ENCODE measurements at regions not wholly inside any gene's neighbourhood (a gene's known extent, or its start where the extent isn't known, plus 50 kb on each side); places are given as distances from the start of the nearest gene placed in this dataset.

DNA sequence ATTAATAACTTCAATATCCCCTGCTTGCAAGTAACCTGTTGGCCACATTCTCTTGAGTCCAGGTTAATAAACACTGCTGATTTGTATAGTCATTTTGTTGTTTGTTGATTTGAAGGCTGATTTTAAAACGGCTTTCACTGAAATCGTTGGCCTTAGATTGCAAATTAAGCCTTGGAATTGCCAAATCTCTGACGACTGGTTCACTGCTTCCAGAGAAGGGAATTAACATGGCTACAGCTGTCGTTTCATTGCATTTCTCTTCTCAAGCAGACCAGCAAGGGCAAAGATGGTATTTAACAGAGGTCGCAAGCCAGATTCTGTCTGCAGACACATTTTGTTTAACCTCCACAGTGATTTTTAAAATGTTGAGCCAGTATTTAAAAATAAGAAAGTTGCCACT is 470.9 kb downstream of the TFAP2A start:
- no peaks in the 10 kb centered on the region for H3K4me1 ChIP-seq (ENCODE audit: control insufficient read depth, insufficient read depth, low read length)
- no peak overlapping the region for H3K4me3 Mint-ChIP-seq
- no peak overlapping the region for H3K9ac ChIP-seq (ENCODE audit: extremely low read depth, low read length, poor library complexity, severe bottlenecking)
- no peaks in the 10 kb centered on the region for H3K27me3 Mint-ChIP-seq (ENCODE audit: insufficient read depth)
- no peaks in the 10 kb centered on the region for H3K36me3 ChIP-seq (ENCODE audit: control insufficient read depth, insufficient read depth, low read length)
- no peak overlapping the region for H3K4me3 ChIP-seq (ENCODE audit: low read length)
- no peak for TF ChIP-seq CTCF (conservative IDR thresholded peaks at IDR 0.05)
- no peaks in the 10 kb centered on the region for H3K36me3 Mint-ChIP-seq (ENCODE audit: low read depth)
- H3K27ac Mint-ChIP-seq: no peak overlapping the region
- peaks cover 11% of the 10 kb centered on the region for H3K9me3 Mint-ChIP-seq
- no peaks in the 10 kb centered on the region for H3K4me1 Mint-ChIP-seq
- H3K9me3 ChIP-seq (ENCODE audit: control insufficient read depth, low read length): no peaks in the 10 kb centered on the region
- H3K27me3 ChIP-seq (ENCODE audit: control insufficient read depth, insufficient read depth, low read length, poor library complexity, severe bottlenecking): no peaks in the 10 kb centered on the region
- H3K27ac ChIP-seq (ENCODE audit: low read depth, low read length): no peak overlapping the region
- WGBS, 2 experiments (ENCODE audit: insufficient coverage in 1 of 2, insufficient read length in 1 of 2): 88 to 90% methylated on average over 4 to 5 of the region's 5 CpGs
- no peak for DNase-seq

- Histone ChIP-seq H3K27me3 (ENCODE audit: control insufficient read depth, insufficient read depth, low read length, poor library complexity, severe bottlenecking) (no peaks in the 10 kb centered on the region), H3K4me1 (ENCODE audit: control insufficient read depth, insufficient read depth, low read length) (no peaks in the 10 kb centered on the region), H3K36me3 (ENCODE audit: control insufficient read depth, insufficient read depth, low read length) (no peaks in the 10 kb centered on the region), H3K4me3 (ENCODE audit: low read length) (no peak overlapping the region), H3K27ac (ENCODE audit: low read depth, low read length) (no peak overlapping the region), H3K9ac (ENCODE audit: extremely low read depth, low read length, poor library complexity, severe bottlenecking) (no peak overlapping the region), H3K9me3 (ENCODE audit: control insufficient read depth, low read length) (no peaks in the 10 kb centered on the region)
- H3K36me3 Mint-ChIP-seq (ENCODE audit: low read depth): no peaks in the 10 kb centered on the region
- DNase-seq: no peak
- no peak for TF ChIP-seq CTCF (conservative IDR thresholded peaks at IDR 0.05)
- no peak overlapping the region for H3K4me3 Mint-ChIP-seq
- H3K27me3 Mint-ChIP-seq (ENCODE audit: insufficient read depth): no peaks in the 10 kb centered on the region
- WGBS, 2 experiments (ENCODE audit: insufficient coverage in 1 of 2, insufficient read length in 1 of 2): 84 to 93% methylated on average over 7 to 9 of the region's 9 CpGs
- H3K4me1 Mint-ChIP-seq: no peaks in the 10 kb centered on the region
- no peak overlapping the region for H3K27ac Mint-ChIP-seq
- H3K9me3 Mint-ChIP-seq: peaks cover 11% of the 10 kb centered on the region
Measured at GRCh38 chr6:9943026-9943425, 471.8 kb downstream of the TFAP2A start.

DNA sequence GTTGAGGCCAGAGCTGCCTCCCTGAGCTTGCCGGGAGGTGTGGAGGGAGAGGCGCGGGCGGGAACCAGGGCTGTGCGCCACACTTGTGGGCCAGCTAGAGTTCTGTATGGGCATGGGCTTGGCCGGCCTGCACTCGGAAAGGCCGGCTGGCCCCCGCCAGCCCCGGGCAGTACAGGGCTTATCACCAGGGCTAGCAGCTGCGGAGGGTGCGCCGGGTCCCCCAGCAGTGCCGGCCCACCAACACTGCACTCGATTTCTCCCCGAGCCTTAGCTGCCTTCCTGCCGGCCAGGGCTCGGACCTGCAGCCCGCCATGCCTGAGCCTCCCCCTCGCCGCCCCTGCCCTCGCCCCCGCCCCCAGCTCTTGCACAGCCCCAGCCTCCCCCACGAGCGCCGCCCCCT is 472.7 kb downstream of the TFAP2A start:
- Mint-ChIP-seq H3K27ac (no peak overlapping the region), H3K4me3 (no peak overlapping the region), H3K9me3 (peaks cover 11% of the 10 kb centered on the region), H3K4me1 (no peaks in the 10 kb centered on the region), H3K27me3 (ENCODE audit: insufficient read depth) (no peaks in the 10 kb centered on the region), H3K36me3 (ENCODE audit: low read depth) (no peaks in the 10 kb centered on the region)
- H3K27me3 ChIP-seq (ENCODE audit: control insufficient read depth, insufficient read depth, low read length, poor library complexity, severe bottlenecking): no peaks in the 10 kb centered on the region
- H3K36me3 ChIP-seq (ENCODE audit: control insufficient read depth, insufficient read depth, low read length): no peaks in the 10 kb centered on the region
- no peak overlapping the region for H3K4me3 ChIP-seq (ENCODE audit: low read length)
- 95 to 100% methylated on average over 8 to 26 of the region's 26 CpGs for WGBS, 2 experiments (ENCODE audit: insufficient coverage in 1 of 2, insufficient read length in 1 of 2)
- H3K4me1 ChIP-seq (ENCODE audit: control insufficient read depth, insufficient read depth, low read length): no peaks in the 10 kb centered on the region
- TF ChIP-seq CTCF (conservative IDR thresholded peaks at IDR 0.05): no peak
- H3K9me3 ChIP-seq (ENCODE audit: control insufficient read depth, low read length): no peaks in the 10 kb centered on the region
- H3K9ac ChIP-seq (ENCODE audit: extremely low read depth, low read length, poor library complexity, severe bottlenecking): no peak overlapping the region
- DNase-seq: no peak
- no peak overlapping the region for H3K27ac ChIP-seq (ENCODE audit: low read depth, low read length)

Data from endodermal cell (in vitro differentiated cells).